ENCODE measurements at regions not wholly inside any gene's neighbourhood (a gene's known extent, or its start where the extent isn't known, plus 50 kb on each side); places are given as distances from the start of the nearest gene placed in this dataset.

DNA sequence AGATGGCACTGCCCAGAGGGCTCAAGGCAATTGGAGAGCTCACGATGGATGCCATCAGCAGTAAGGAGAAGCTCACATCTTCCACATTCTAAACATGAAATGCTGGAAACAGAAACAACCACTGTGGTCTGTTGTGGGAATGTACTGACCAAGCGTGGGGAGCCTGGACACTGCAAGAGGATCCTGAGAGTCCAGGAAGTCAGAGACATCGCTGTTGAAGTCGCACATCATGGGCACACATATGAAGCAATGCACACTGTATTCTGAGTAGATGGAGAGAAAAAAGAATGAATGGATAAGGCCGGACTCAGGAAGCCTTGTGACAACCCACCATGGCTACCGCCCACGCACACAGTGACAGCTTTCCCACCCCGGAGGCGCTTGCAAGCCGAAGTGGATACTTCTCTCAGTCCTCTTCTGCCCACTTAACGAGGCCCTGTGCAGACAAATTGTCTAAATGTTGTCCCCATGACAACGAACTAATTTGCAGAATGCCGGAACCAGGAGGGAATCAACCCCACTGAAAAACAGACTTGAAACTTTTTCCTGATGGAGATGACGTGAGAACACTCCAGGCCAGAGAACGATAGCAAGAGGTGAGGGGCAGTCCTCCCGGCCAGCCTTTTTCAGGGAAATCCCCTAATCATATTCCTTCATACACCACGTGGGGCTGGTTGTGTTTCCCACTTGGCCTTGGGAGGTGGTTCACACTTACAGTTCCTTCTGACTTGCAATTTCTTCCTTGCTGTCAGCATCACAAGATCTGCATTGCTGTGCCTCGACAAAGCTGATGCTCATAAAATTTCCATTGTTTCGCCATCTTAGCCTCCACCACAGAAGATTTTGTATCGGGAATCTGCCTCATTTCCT is 109.6 kb upstream of the SERP2 start:
- no peak for DNase-seq

GRCh38 chr13:44266305-44266704 is 107.3 kb upstream of the SERP2 start:
- no peak for DNase-seq

- DNase-seq, result no peak
Measured at GRCh38 chr13:44266772-44267171, 106.9 kb upstream of the SERP2 start.

GRCh38 chr13:44267203-44267602 is 106.4 kb upstream of the SERP2 start:
- DNase-seq, result no peak

DNA sequence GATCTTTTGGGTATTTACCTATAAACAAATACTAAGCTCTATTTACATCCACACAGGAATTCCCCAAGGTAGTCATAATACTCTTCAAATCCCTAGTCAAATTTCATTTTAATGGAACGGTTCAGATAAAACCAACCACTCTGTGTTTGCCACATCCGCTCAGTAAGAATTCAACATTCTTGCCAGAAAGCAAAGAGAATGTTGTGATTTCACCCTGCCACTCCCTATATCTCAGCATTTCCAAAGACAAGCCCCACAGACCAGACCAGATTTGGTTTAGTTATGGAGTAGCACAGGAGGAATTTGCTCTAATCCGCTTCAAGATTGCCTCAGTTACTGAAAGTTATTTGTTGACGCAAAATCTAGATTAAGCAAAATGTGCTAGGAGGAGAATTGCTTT is 105.6 kb upstream of the SERP2 start:
- DNase-seq, result no peak

GRCh38 chr13:44268980-44269379 is 104.6 kb upstream of the SERP2 start:
- no peak for DNase-seq

DNA sequence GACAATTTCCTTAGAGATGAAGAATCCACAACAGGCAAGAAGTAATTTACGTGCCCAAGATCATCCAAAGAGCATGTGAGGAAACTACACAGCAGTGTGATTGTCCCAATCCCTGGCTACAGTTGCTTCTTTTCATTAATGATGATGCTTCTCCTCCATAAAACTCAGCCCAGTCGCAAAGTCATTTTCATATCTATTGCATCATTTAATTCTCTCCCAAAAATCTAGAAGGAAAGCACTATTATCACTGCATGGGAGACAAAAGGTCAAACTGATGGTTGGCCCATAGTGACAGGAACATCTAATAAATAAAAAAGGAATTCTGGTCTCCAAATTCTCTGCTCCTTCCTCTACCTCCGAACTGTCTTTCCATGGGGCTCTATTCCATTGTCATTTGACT is 103.5 kb upstream of the SERP2 start:
- no peak for DNase-seq

DNA sequence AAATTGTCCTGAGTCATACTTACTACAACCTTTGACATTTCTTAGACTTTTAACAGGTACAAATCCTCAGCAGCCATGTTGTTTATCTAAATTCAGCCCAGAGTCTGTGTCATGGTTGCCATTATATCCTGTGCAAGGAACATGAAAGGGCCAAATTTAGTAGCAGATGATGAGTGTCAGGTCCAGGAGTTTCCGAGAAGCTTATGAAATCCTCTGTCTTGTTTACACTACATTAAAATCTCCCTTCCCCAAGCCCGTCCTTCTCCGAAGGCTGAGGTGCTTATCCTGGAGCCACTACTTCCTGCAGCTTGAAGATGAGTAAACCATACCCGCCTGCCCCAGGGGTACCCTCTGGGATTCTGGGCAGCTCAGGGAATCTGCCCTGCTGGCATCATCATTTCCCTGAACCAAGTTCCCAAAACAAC is 102.6 kb upstream of the SERP2 start:
- DNase-seq, result no peak

DNA sequence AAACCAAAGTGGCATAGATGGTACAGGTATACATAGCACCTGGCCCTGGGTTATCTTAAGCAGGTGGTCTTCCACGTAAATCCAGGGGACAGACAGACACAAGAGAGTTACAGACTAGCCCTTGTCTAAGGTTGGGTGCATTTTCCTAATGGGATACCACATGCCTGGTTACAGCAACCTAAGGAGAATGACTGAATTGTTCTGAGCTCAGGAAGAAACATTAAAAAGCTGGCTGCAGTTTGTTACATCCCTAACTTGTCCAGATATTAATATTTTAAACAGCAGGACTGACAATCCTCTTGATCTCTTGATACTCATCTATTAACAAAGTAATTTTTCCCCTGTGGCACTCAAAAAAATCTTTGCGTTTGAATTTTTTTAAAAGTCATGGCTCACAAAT is 102.2 kb upstream of the SERP2 start:
- DNase-seq, result no peak

- no peak for DNase-seq
Measured at GRCh38 chr13:44271915-44272341, 101.7 kb upstream of the SERP2 start.

- DNase-seq, result no peak
Measured at GRCh38 chr13:44272692-44273091, 100.9 kb upstream of the SERP2 start.

DNA sequence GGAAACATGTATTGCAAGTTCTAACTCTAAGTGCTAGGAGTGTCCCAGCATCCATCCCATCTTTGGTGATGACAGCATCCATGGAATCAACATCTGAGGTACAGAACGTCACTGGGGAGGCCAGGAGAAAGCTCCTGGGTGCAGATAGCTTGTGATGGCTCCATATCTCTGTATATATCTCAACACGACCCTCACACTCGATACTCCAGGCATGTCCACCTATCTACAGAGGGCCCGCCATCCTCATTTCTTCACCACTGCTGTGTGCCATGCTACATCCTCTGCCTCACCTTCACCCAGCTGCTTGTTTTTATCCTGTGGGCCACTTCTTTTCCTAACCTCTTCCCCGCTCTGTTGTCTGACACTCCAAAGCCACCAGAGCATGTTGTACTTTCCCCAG is 100.4 kb upstream of the SERP2 start:
- DNase-seq, result no peak

DNA sequence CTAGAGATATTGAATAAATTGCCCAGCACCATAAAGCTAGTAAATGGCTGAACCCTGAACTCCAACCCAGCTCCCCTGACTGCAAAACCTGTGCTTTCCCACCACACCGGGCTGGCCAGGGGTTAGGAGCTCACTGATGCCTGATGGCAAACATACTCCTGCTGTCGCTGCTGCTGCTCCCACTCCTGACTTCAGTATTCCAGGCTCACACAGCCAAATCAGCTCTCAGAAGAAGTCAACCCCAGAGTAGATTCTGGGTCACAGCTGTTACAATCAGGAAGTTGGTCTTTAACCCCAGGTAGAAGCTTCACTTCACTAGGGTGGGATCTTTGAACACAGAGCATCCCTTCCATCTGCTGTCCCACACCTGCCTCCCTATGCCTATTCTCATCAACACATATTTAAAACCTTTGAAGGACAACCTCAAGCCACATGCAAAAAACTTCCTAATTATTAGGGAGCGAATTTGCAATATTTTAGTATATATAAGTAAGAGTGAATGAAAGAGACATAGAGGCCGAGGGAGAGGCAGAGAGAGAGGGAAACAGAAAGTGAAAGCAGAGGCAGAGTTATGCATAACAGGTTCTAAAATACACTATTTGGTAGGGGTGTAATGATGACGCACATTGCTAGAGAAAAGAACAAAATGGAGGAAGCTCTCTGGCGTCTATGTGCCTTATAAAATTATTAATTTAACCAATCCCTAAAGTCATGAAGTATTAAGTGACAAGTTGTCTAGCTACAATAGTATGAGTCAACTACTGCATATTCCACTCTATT is 99.4 kb upstream of the SERP2 start:
- peak; percentile 43 for DNase-seq

- no peak for DNase-seq
Measured at GRCh38 chr13:44274771-44275205, 98.8 kb upstream of the SERP2 start.

DNA sequence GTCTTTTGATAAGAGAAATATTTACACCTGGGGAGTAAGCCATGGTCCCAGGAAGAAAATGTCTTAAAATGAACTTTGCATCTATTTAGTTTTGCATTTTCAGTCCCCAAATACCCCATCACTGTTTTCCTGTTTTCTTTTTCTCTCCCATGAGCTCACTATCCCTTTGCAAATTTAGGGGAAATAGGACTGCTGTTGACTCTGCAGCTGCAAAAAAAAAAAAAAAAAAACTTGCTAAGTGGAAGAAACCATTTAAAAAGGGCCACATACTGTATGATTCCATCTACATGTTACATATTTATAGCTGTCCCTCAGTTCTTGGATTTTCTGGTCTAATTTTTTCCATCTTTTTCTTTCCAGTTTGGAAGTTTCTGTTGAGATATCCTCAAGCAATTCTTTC is 98.2 kb upstream of the SERP2 start:
- DNase-seq, result no peak

DNA sequence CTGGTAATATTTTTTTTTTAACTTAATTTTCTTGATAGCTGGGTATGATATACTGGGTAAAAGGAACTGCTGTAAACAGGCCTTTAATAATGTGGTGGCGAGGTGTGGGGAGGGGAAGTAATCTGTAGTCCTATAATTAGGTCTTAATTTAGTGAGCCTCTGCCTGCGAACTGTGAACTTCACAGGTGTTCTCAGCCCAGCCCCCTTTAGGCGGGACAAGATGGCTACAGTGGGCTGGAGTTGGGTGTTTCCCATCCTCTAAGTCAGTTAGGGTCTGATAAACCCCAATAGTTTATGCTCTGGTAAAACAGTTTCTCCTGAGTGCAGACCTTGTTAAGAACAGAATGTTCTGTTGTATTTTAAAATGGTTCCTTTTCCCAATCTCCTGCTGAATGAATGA is 97.6 kb upstream of the SERP2 start:
- peak; percentile 66 for DNase-seq

DNA sequence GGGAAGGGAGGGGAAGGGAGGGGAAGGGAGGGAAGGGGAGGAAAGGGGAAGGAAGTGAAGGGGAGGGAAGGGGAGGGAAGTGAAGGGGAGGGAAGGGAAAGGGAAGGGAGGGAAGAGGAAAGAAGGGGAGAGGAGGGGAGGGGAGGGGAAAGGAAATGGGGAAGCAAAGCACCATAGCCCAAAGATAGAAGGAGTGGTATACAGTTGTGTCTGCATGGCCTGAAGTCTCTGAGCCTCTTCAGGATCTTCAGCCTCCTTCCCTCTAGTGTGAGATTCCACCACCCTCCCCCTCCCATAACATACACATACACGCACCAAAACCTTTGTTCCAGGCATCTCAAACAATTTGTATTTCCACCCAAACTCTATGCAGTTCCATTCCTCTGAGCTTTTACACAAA is 96.2 kb upstream of the SERP2 start:
- no peak for DNase-seq

DNA sequence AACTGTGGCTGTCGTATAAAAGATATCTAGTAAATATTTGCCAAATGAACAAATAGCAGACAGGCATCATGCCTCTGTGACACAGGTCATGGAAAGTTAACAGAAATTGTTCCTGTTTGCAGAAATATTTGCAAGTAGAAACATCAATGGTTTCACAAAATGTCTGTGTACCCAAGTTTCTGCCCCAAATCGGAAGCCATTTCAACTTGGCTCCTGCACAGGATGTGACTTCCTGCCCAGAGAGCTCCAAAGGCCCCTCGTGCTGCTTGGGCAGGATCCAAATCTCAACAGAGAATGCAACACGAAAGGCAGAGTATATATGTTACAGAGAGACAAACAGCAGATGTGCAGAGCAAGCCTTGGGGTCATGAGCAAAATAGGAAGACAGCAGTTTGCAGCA is 95.5 kb upstream of the SERP2 start:
- no peak for DNase-seq

- DNase-seq, result no peak
Measured at GRCh38 chr13:44280456-44280855, 93.2 kb upstream of the SERP2 start.

DNA sequence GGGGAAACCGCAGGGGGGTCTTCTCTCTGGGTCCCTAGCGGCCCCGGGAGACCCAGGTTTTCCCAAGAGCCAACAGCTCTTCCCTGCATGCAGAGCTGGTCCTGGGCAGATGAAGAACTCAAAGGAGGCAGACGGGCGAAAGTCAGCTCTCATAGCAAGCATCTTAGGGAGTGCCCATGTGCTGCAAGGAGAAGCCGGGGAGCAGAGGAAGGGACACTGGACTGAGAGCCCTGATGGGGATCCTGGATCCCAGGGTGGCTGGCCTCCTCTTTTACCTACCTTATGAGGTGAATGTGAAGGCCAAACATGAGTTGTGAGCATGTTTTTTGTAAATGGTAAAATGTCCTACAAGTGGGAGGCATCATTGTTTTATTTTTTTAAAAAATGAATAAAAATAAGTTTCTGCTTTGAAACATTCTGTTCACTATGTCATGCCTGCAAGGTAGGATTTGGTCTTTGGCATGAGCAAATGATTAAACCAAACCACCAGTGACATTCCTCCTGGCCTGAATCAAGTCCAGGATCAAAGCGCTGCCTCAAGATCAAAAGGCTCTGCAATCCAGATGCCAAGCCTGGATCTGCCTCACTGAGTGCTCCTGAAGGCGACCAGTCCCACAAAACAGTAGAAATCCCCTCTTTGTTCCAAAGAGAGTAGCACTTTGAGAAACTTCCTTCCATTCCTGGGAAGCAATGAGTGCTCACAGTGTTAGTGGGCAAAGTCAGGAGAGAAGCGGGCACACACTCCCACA is 92.2 kb upstream of the SERP2 start:
- no peak for DNase-seq

DNA sequence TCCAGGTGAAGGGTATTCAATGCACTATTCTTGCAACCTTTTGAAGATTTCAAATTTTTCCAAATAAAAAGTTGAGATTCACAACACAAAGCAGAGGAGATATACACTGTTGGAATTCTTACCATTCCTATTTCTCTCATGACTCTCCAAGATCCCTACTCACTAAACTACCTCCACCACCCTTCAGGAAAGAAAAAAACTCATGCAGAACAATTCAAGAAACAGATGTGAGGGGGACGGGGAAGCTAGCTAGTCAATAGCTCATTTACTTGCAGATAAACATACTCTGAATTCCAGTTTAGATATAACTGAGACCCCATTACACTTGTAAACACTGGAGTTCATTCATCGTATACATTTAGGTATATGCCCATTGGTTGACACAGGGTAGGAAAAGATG is 90.0 kb upstream of the SERP2 start:
- no peak for DNase-seq

DNA sequence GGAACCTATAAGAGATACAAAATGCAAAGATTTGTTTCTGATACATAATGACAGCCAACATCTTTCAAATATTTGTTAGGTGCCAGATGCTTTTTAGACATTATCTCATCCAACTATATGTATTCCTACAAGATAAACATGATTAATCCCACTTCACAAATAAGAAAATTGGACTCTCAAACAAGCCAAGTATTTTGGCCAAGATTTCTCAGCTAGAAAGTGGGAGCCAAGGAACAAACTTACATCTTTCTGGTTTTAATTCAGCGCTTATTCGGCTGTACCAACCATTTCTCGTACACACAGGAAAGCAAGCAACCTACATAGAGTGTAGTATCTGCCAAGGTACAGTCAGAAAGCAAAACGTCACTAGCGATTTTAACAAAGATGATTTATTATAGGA is 85.7 kb upstream of the SERP2 start:
- DNase-seq, result no peak

DNA sequence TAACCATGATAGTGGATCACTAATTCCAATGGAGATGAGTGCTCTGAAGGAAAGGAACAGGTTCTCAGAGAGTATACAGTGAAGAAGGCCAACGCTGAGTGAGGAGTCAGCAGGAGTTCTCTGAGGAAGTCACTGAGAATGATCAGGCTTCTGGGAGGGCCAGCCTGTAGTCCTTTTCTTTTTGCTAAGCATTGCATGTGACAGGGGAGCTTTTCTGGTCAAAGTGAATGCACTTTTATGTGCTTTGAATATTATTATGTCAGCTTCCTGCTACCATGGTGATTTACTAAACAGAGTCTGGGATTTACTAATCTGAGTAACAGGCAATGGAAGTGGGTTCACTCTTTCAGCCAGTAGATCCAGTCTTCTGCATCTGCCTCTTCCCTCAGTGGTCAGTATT is 81.1 kb upstream of the SERP2 start:
- no peak for DNase-seq

DNA sequence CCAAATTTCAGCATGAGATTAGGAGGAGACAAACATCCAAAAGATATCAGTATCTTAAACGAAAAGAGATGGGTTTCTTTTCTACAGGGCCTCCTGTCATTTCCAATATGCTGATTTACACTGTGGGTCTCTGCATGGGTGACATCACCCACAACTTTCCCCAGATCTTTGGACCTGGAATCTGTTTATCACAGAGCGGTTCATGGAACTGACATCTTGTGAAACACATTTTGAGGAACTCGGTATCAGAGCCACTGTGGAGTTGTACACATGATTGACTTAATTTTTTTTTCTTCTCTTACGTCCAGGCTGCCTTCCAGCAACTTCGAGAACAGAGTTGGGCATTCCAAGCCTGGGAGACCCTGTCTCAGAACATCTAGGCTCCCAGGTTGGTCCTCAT is 80.2 kb upstream of the SERP2 start:
- no peak for DNase-seq

Measured in CD4-positive, alpha-beta T cell treated with Interferon gamma for 1 hour (primary cell).